GM12875 (cell line): ENCODE measurements at regions not wholly inside any gene's neighbourhood (a gene's known extent, or its start where the extent isn't known, plus 50 kb on each side); places are given as distances from the start of the nearest gene placed in this dataset.

Experiments
- H3K4me3 ChIP-seq: one replicate; pipeline ENCODE4 v1.5.1; 2011; ENCODE audit warnings: low read depth, low read length, control low read depth
- TF ChIP-seq, protein P1 (sequence below): IDR thresholded peaks from 2 replicates; pipeline ENCODE4 v1.5.1; 2011; ENCODE audit warnings: low read depth, mild to moderate bottlenecking, control low read depth, inconsistent platforms, low read length, moderate library complexity, borderline replicate concordance; ENCODE audit not compliant: insufficient read depth

DNA sequence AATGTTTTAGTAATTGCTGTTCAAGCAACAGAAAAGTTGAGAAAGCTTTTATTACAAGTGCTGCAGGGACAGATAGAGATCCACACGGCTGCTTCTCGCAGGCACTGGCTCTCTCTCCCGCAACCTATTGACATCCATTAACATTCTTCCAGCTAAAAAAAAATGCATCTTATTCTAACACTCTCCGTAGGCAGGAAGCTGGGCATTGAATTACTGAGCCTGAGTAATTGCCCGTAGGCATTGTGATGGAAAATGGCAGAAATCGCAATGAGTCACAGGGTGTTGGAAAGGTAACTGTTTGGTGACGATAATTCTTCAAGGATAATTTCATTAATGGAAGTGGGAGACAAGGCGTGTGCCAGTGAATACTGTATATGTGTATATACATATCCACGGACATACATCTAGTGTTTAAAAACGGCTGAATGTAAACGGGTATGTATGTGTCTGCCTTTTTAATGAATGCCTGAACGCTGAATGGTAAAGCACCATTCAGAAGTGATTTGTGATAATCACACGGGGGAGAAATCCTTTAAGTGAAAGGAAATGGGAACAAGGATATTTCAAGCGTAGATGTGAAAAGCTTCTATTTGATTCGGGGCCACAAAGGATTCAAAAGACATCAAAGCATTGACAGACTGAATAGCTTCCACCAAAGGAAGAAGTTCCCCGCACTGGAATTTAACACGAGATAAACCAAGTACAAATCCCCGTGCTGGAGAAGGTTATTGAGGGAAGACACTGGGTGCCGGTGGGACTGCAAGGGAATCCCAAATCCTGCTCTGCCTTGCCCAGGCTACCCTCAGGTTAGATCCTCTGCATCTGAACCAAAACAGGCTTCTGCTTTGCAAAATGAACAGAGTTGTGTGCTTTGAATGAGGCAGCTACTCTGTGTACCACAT is 567.2 kb downstream of the NPHP4 start:
- no peak overlapping the region for H3K4me3 ChIP-seq

DNA sequence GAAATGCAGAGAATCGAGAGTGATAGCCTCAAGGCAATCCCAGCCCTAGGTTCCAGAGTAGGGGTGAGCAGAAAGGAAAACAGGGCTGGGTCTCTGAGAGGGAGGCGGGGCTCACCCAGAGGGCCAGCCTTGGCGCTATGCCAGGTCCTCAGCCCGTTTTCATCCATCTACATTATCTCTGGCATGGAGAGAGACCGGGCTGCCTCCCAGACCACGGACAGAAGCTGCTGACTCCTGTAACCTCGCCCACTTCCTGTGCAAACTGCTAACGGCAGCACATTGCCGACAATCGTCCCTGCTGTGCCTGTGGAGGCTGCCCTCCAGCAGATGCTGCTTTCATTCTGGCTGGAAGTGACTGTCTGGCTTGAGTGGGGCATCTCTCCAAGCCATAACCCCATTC is 569.1 kb downstream of the NPHP4 start:
- H3K4me3 ChIP-seq = no peak overlapping the region
- TF ChIP-seq, protein P1, sequence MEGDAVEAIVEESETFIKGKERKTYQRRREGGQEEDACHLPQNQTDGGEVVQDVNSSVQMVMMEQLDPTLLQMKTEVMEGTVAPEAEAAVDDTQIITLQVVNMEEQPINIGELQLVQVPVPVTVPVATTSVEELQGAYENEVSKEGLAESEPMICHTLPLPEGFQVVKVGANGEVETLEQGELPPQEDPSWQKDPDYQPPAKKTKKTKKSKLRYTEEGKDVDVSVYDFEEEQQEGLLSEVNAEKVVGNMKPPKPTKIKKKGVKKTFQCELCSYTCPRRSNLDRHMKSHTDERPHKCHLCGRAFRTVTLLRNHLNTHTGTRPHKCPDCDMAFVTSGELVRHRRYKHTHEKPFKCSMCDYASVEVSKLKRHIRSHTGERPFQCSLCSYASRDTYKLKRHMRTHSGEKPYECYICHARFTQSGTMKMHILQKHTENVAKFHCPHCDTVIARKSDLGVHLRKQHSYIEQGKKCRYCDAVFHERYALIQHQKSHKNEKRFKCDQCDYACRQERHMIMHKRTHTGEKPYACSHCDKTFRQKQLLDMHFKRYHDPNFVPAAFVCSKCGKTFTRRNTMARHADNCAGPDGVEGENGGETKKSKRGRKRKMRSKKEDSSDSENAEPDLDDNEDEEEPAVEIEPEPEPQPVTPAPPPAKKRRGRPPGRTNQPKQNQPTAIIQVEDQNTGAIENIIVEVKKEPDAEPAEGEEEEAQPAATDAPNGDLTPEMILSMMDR = no peak

More for the DNA sequence above, 567.2 kb downstream of the NPHP4 start:
- TF ChIP-seq, protein P1 = no peak

DNA sequence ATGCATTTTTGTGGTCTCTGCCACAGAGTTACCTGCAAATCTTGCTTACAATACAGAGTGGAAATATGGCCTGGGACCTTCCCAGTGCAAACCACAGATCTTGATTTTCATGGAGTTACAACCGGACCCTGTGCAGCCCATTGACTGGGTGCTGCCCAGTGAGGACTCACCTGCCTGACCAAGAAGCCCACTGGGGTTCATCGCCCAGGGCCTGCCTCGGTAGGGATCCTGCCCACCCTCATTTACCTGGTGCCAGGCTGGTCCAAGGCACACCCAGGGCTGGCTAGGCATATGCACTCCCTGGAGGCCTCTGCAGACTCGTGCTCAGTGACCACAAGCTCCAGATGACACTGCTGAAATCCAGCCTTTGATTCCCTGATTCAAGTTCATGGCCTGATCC is 572.7 kb downstream of the NPHP4 start:
- H3K4me3 ChIP-seq = no peak overlapping the region
- TF ChIP-seq, protein P1 = no peak

DNA sequence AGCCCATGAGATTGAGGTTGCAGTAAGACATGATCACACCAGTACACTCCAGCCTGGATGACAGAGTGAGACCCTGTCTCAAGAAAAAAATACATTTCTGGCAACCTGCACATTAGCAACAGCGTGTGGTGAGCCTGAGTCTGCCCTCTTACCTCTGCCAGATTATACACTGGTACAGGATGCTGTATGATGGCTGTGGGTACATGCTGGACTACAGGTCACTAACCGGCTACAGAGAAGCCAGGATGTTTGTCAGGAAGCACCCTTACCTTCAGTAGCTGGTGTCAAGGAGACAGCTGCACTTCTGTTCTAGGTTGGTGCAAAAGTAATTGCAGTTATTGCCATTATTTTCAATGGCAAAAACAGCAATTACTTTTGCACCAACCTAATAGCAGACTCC is 575.7 kb downstream of the NPHP4 start:
- H3K4me3 ChIP-seq = no peak overlapping the region
- TF ChIP-seq, protein P1 = no peak

DNA sequence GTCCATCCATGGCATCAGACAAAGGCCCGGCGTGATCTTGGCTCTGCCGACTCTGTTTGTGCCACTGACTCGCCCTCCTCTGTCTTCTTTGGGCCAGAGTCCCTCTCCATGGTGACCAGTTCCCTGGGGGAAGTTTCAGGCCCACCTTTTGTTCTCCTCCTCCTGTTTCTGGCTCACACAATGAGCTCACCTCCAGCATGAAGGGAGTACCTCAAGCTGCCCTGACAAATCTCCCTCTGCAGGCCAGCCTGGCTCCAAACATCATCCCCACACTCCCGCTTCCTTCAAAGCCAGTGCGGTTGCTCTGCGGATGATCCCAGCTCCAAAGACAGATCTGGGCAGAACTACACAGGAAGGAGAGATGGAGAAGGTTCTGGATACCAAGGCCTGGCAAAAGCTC is 576.6 kb downstream of the NPHP4 start:
- TF ChIP-seq, protein P1 = no peak

DNA sequence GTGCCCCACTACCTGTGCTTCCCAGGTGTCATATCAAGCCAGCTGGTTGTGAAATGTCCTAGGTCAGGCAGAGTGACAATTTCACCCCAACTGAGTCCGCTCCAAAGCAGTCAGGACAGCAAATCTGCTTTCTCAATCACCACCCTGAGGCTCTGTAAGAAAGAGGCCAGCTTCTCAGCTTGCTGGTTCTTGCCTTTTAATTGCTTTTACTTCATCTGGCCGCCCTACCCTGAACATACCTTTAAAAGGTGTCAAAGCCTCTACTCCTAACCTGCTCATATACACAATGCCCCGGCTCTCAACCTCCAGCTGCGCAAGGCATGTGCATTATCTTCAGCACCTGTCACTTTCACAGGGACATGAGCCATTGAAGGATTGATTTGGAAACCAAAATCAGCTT is 581.6 kb downstream of the NPHP4 start:
- TF ChIP-seq, protein P1 = no peak
- no peak overlapping the region for H3K4me3 ChIP-seq

More for the DNA sequence above, 576.6 kb downstream of the NPHP4 start:
- no peak overlapping the region for H3K4me3 ChIP-seq

DNA sequence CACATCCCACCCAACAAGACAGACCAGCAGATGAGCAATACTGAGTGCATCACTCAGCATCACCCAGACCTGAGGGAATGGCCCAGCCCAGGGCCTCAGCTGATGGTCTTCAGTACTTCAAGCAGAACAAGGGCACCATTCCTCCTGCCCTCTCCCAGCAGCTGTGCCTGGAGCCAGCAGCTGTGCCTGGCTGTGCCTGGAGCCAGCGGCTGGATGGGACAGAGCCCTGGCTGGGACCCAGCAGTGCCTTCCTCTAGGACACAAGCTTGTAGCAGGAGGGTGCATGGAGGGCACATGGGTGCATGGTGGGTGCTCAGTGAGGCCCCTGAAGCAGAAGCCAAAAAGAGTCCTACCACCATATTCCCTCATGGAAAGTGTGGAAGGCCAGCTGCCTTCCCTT is 583.8 kb downstream of the NPHP4 start:
- TF ChIP-seq, protein P1 = no peak
- H3K4me3 ChIP-seq = no peak overlapping the region
